ENCODE measurements at regions not wholly inside any gene's neighbourhood (a gene's known extent, or its start where the extent isn't known, plus 50 kb on each side); places are given as distances from the start of the nearest gene placed in this dataset.
A peak's percentile ranks its signal among the peaks of the same experiment; 100 is the strongest.

- no peak for DNase-seq
These were observed 265.1 kb downstream of the GBA3 start for GRCh38 chr4:22957774-22958309.

- no peak for DNase-seq
These were observed 256.6 kb downstream of the GBA3 start for GRCh38 chr4:22949161-22949855.

DNA sequence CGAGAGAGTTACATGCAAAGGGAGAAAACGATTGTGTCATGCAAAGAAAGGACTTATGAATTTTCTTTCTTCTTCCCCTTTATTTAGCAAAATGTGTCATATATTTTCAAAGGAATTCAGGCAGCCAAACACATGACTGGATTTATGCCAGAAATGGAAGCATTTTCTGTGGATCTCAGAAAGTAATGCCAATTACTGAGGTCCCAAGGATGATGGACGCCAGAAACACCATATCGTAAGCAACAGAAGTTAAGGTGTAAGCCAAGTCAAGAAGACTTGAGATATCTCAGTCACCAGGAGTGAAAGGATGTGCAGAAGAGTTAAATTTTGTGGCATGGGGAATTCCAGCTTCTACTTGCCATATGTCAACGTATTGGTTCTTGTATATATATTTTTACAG lies 255.1 kb downstream of the GBA3 start:
- DNase-seq, result no peak

DNA sequence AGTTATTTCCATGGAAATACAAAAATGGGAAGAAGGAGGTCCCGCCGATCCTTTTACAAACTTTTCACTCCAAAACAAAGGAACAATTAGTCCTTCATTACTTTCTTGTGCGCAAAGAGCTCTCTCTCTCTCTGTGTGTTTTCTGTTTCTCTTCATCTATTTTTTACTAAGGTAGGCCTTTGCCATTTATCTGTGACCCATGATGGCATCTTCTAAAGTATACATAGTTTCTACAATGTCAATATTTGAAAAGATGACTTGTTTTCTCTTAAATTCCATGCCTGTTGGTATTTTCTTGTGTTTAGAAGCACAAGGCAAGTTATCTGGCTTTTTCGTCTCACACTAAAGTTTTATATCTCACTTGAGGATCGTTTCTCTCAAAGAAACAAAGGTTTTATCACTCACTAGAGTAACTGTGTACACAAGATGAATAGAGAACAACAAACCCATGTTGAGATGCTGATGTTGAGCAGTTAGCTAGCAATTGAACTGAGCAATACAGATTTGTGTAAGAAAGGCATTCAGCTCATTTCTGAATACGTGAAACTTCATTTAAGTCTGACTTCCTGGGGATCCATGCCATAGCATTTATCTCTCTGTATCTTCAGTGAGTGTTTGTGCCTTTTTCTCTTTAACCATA lies 250.3 kb downstream of the GBA3 start:
- DNase-seq, result no peak

GRCh38 chr4:22941688-22942375 lies 249.1 kb downstream of the GBA3 start:
- no peak for DNase-seq

GRCh38 chr4:22932326-22932725 lies 239.6 kb downstream of the GBA3 start:
- DNase-seq, result no peak

- DNase-seq, result no peak
These were observed 229.7 kb downstream of the GBA3 start for GRCh38 chr4:22922426-22922825.

DNA sequence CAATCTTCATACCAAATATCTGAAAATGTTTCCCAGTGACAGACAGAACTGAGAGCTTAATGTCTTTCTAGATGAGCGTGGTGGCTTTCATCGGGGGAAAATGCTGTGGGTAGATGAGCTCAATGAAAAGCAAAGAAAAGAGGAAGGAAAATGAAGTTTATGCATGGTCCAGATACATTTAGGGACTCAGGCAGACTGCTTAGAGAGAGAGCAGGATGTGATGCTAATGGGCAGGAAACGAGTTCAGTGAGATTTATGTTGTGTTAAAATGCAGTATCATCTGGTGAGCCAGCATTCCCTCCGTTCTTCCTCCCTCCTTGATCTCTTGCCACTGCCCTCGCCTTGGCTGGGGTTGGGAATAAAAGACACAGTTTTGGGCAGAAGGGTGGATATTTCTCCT lies 229.2 kb downstream of the GBA3 start:
- no peak for DNase-seq

DNA sequence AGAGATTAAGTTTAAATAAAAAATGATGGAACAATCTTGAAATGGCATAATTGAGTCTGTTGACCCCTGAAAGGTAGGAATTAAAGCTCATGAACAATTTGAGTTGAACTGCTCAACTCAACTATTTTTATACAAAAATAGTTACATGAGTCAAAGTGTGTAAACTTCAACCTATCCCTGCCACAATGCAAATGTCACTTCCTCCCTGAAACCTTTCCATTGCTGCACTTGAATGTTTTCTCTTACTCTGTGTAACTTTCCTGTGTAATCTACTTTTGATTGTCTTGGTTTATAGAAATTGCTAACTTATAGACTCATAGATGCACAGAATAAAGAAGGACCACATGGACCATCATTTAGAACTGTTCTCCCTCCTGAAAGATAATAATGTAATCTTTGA lies 218.5 kb downstream of the GBA3 start:
- no peak for DNase-seq

- DNase-seq, result no peak
These were observed 217.5 kb downstream of the GBA3 start for GRCh38 chr4:22910200-22910599.

DNA sequence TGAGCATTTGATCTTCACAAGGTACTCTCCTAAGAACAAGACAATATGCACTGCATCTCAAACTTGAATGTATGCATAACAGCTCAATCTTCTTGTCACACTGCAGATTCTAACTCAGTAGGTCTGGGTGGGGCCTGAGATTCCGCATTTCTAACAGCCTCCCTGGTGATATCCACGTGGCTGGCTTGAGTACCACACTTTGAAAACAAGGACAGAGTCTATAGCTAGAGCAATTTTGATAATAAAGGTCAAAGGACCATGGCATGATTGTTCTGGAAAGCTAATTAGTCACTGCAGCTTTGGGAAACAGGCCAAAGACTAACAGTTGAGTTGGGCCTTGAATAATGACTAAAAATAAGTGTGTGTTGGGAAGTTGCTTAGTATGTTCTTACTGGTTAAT lies 213.3 kb downstream of the GBA3 start:
- DNase-seq, result no peak

- DNase-seq, result no peak
These were observed 211.2 kb downstream of the GBA3 start for GRCh38 chr4:22903913-22904312.

DNA sequence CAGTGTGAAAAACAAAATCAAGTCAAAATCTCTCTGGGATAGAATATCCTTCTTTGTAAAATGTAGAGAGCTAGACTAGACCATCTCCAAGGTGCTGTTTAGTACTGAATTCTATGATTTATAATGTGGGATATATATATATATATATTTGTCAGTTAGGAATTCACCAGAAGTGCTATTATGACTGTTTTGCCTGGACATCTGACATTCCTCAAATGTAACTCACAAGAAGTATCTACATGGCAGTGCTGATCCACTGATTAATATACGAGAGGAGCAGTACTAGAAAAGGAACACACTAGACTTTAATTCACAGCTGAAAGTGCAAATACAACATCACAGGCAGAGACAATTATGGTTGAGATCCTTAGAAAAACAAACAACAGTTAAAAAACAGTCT lies 208.9 kb downstream of the GBA3 start:
- DNase-seq, result no peak

DNA sequence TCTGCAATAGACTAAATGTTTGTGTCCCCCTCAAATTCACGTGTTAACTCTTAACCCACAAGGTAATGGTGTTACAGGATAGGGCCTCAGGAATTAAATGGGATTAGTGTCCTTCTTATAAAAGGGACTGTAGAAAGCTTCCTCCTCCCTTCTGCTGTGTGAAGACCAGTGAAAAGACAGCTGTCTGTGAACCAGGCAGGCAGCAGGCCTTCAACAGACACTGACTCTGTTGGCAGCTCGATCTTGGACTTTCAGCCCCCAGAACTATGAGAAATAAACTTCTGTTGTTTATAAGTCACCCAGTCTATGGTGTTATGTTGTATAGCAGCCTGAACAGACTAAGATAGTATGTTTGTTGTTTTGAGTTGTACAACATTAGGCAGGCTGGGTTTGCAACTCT lies 208.1 kb downstream of the GBA3 start:
- DNase-seq, result no peak

GRCh38 chr4:22897520-22898108 lies 204.9 kb downstream of the GBA3 start:
- DNase-seq, result peak; percentile 10

DNA sequence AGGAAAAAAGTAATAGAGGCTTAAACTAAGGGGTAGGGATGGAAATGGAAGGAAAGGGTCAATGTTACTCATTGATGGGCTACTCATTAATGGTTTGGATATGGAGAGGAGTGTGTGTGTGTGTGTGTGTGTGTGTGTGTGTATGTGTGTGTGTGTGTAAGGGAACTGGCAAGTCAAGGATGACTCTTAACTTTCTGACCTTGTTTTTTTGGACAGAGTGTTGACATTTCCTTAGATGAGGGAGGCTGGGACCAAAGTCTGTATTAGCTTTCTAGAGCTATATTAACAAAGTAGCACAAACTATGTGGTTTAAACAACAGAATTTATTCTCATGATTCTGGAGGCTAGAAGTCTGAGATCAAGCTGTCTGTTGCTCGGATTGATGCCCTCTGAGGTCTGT lies 202.7 kb downstream of the GBA3 start:
- DNase-seq, result no peak

DNA sequence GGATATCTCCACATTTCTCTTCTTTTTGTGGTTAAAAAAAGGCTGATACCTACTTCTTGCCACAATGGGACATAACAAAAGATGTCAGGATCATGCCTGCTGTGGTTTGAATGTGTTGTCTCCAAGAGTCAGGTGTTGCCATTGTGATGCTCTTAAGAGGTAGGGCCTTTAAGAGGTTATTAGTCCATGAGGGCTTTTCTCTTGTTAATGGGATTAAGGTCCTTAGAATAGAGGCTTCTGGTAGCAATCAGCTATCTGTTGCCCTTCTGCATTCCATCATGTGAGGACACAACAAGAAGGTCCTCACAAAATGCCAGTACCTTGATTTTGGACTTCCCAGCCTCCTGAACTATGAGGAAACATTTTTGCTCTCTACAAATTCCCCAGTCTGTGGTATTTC lies 191.4 kb downstream of the GBA3 start:
- no peak for DNase-seq

DNA sequence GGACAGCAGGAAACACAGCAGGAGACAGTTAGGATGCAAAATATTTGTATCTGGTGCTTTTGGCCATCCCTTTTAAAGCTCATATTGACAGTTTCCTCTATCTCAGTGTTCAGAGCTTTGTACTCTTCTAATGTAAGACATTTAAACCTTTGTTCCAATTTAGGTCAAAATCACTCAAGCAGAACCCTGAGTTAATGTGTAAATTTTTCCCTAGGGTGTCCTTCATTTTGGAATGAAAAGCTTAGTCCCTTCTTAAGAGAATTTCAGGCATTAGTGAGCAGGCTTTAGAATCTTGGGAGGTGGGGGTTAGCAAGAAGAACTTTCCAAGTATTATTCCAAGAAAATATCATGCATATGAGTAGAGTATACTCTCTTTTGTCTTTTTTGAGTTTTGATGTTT lies 188.7 kb downstream of the GBA3 start:
- no peak for DNase-seq

GRCh38 chr4:22877486-22878052 lies 184.8 kb downstream of the GBA3 start:
- DNase-seq, result no peak

GRCh38 chr4:22876270-22876669 lies 183.5 kb downstream of the GBA3 start:
- DNase-seq, result no peak

DNA sequence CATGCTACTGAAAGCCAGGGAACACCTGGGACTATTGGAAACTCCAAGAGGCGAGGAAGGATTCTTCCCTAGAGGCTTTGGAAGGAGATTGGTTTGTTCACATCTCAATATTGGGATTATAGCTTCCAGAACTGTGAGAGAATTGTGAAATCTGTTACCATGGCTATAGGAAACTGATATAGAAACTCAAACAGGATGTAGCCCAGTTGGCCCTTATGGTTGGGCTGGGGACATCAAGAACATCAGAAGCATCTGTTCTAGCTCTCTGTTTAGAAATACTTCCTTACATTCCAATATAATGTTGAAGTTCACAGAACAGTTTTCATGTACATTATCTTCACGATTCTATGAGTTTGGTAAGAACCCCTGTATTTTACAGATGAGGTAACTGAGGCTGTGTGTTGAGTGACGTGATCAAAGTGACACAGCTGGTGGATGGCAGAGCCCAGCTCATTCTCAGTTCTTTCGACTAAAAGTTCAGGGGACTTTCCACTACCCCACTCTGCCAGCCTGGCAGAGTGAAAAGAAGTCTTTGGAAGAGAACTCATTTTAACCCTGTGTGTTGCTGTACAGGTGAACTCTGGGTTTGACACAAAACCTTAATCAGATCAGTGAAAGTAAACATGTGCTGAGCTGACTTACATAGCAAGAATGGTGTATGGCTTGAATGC lies 183.0 kb downstream of the GBA3 start:
- no peak for DNase-seq

All from muscle of arm (tissue), 1 donor.